Prostate gland (tissue), 2 donors: ENCODE measurements at regions not wholly inside any gene's neighbourhood (a gene's known extent, or its start where the extent isn't known, plus 50 kb on each side); places are given as distances from the start of the nearest gene placed in this dataset.

Source experiments
- DNase-seq: peaks from one replicate; pipeline ENCODE4 v3.0.0-alpha.2; 2019; ENCODE audit warnings: low spot score
- H3K27ac ChIP-seq, 2 donors: fragments of 200-600 bp; sonication (generic); 2 replicates each; pipeline ENCODE4 v1.5.1; 2017 to 2019
- H3K27me3 ChIP-seq: fragments of 200-600 bp; sonication (generic); replicated peaks from 2 replicates; pipeline ENCODE4 v1.5.1; 2019; ENCODE audit not compliant: insufficient read depth
- H3K36me3 ChIP-seq, 2 donors: fragments of 200-600 bp; sonication (generic); 1 replicate in 1 of 2; 2 replicates in 1 of 2; pipeline versions ENCODE4 v1.5.1 to v1.8.1; 2017 to 2019
- H3K4me1 ChIP-seq: fragments of 200-600 bp; sonication (generic); replicated peaks from 2 replicates; pipeline ENCODE4 v1.5.1; 2019
- H3K4me3 ChIP-seq, 2 donors: fragments of 200-600 bp; sonication (generic); 2 replicates each; pipeline ENCODE4 v1.5.1; 2017 to 2019
- H3K9me3 ChIP-seq: fragments of 200-600 bp; sonication (generic); 2 replicates; pipeline ENCODE4 v1.5.1; 2017
- POLR2A ChIP-seq: fragments of 450-650 bp; IDR thresholded peaks from one replicate; pipeline ENCODE4 v1.6.1; 2016; ENCODE audit warnings: antibody characterized with exemption, mild to moderate bottlenecking
- POLR2AphosphoS5 ChIP-seq: sonication (generic); formaldehyde crosslinking; IDR thresholded peaks from one replicate; pipeline ENCODE4 v1.6.1; 2017; ENCODE audit warnings: antibody characterized with exemption
- WGBS: methylation state at CpG from one replicate; pipeline ENCODE4 v1.1.5; 2018; 5-methylcytosine and 5-hydroxymethylcytosine counted together
- intact Hi-C: fragments of 100-400 bp; cut with DNase I; formaldehyde crosslinking; loops from one replicate; pipeline ENCODE4 v1.14.2; 2022
- TF ChIP-seq, protein P1 (sequence below), 4 experiments: fragments of 200-600 bp in 2 of 4; fragments of 450-650 bp in 2 of 4; sonication (generic) in 2 of 4; IDR thresholded peaks; 1 replicate in 3 of 4; 2 replicates in 1 of 4; pipeline ENCODE4 v1.5.1; 2016 to 2019; ENCODE audit warnings: antibody characterized with exemption in 4 of 4, mild to moderate bottlenecking in 2 of 4, moderate library complexity in 2 of 4

- no peaks in the 10 kb centered on the region for H3K9me3 ChIP-seq
- no peak for TF ChIP-seq POLR2AphosphoS5
- TF ChIP-seq POLR2A, result no peak
- TF ChIP-seq, protein P1, sequence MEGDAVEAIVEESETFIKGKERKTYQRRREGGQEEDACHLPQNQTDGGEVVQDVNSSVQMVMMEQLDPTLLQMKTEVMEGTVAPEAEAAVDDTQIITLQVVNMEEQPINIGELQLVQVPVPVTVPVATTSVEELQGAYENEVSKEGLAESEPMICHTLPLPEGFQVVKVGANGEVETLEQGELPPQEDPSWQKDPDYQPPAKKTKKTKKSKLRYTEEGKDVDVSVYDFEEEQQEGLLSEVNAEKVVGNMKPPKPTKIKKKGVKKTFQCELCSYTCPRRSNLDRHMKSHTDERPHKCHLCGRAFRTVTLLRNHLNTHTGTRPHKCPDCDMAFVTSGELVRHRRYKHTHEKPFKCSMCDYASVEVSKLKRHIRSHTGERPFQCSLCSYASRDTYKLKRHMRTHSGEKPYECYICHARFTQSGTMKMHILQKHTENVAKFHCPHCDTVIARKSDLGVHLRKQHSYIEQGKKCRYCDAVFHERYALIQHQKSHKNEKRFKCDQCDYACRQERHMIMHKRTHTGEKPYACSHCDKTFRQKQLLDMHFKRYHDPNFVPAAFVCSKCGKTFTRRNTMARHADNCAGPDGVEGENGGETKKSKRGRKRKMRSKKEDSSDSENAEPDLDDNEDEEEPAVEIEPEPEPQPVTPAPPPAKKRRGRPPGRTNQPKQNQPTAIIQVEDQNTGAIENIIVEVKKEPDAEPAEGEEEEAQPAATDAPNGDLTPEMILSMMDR (IDR thresholded peaks at IDR 0.05), result no peak
- no peak overlapping the region for H3K4me3 ChIP-seq
- H3K27me3 ChIP-seq, result peaks cover 3% of the 10 kb centered on the region
- intact Hi-C loops, result no loop called here
- H3K36me3 ChIP-seq, result no peaks in the 10 kb centered on the region
- no peaks in the 10 kb centered on the region for H3K4me1 ChIP-seq
- no peak for DNase-seq
- no peak overlapping the region for H3K27ac ChIP-seq
- WGBS, result 92% methylated on average over 5 of the region's 5 CpGs
These were observed 182.0 kb downstream of the CHST1 start for GRCh38 chr11:45483416-45483815.

DNA sequence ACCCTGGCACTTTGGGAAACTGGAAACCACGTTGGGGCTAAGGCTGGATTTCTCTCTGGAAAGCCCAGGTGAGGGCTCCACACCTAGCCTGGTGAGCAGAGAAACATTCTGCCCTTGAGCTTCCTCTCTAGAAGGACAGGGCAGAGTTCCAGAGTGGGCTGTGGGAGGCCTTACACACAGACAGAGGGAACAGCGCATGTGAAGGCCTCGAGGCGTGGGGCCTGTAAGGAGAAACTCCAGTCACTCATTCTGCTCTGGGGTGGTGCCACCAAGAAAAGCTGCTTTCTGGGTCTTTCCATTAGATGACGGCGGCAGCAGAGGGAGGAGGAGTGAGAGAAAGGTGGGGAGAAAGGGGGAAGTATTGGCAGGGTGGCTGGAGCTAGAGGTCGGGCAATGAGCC is 183.1 kb downstream of the CHST1 start:
- H3K4me1 ChIP-seq, result no peaks in the 10 kb centered on the region
- no peaks in the 10 kb centered on the region for H3K36me3 ChIP-seq
- H3K27me3 ChIP-seq, result peaks cover 3% of the 10 kb centered on the region
- intact Hi-C loops, result no loop called here
- TF ChIP-seq POLR2A, result no peak
- TF ChIP-seq POLR2AphosphoS5, result no peak
- TF ChIP-seq, protein P1 (IDR thresholded peaks at IDR 0.05), result no peak
- H3K9me3 ChIP-seq, result no peaks in the 10 kb centered on the region
- WGBS, result 73% methylated on average over 7 of the region's 7 CpGs
- no peak overlapping the region for H3K4me3 ChIP-seq
- H3K27ac ChIP-seq, result no peak overlapping the region
- no peak for DNase-seq

DNA sequence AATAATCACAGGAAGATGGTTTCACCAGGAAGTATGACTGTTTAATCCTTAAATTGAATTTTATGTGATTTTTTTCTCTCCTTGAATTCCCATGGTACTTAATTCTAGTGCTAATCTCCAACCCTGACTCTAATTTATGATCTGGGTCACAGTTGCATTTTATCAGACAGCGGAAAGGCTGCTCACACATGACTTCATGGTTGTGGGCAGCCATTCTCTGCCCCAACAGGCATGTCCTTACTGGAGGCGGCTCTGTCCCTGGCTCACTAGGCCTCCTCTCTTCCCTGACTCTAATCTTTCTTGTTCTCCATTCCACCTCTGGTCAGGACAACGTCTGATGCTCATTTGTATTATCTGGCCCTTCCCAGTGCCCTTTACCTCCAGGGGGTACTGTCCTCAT is 184.4 kb downstream of the CHST1 start:
- DNase-seq, result no peak
- TF ChIP-seq POLR2A (no peak), POLR2AphosphoS5 (no peak)
- TF ChIP-seq, protein P1 (IDR thresholded peaks at IDR 0.05), result no peak
- no peaks in the 10 kb centered on the region for H3K36me3 ChIP-seq
- H3K27me3 ChIP-seq, result peaks cover 3% of the 10 kb centered on the region
- no peaks in the 10 kb centered on the region for H3K4me1 ChIP-seq
- H3K9me3 ChIP-seq, result no peaks in the 10 kb centered on the region
- no peak overlapping the region for H3K27ac ChIP-seq
- no peak overlapping the region for H3K4me3 ChIP-seq
- intact Hi-C loops, result no loop called here
- 75% methylated on average over 3 of the region's 3 CpGs for WGBS

DNA sequence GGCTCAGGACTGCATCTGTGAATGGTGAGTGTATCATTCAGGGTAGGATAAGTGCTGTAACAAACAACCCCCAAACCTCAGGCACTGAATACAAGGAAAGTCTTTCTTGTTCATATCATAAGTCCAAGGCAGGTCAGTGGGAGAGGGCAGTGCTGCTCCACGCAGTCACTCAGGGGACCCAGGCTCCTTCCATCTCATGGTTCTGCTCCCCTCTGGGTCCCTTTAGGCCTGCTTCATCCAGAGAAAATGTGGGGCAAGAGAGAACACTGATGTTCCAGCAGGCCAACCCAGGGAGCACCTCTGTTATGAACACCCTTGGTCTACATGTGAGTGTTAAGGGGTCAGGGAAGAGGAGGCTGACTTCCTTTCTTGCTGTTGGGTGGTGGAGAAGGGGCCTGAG is 187.8 kb downstream of the CHST1 start:
- H3K27ac ChIP-seq, result no peak overlapping the region
- intact Hi-C loops, result no loop called here
- no peak overlapping the region for H3K4me3 ChIP-seq
- H3K4me1 ChIP-seq, result no peaks in the 10 kb centered on the region
- H3K36me3 ChIP-seq, result no peaks in the 10 kb centered on the region
- 91% methylated on average over 1 of the region's 1 CpG for WGBS
- TF ChIP-seq, protein P1 (IDR thresholded peaks at IDR 0.05), result no peak
- TF ChIP-seq POLR2A, result no peak
- no peak for DNase-seq
- no peaks in the 10 kb centered on the region for H3K9me3 ChIP-seq
- peaks cover 3% of the 10 kb centered on the region for H3K27me3 ChIP-seq

GRCh38 chr11:45476126-45476525 is 189.3 kb downstream of the CHST1 start:
- no peaks in the 10 kb centered on the region for H3K36me3 ChIP-seq
- no peak for TF ChIP-seq POLR2AphosphoS5
- TF ChIP-seq, protein P1 (IDR thresholded peaks at IDR 0.05), result no peak
- no peak for TF ChIP-seq POLR2A
- no peaks in the 10 kb centered on the region for H3K4me1 ChIP-seq
- peaks cover 3% of the 10 kb centered on the region for H3K27me3 ChIP-seq
- H3K9me3 ChIP-seq, result no peaks in the 10 kb centered on the region
- intact Hi-C loops, result no loop called here
- H3K4me3 ChIP-seq, result no peak overlapping the region
- no peak for DNase-seq
- H3K27ac ChIP-seq, result no peak overlapping the region
- 100% methylated on average over 2 of the region's 2 CpGs for WGBS
